TTC549 (cell line): ENCODE measurements at regions not wholly inside any gene's neighbourhood (a gene's known extent, or its start where the extent isn't known, plus 50 kb on each side); places are given as distances from the start of the nearest gene placed in this dataset.
"Not testable (repeated sequence)": the region's sequence is repeated elsewhere in the genome, so short reads cannot be mapped to it uniquely, and the experiment has no call there.

Experiments used
- FAIRE-seq: peaks from 2 replicates; lab custom pipeline; 2012; peaks lifted over from hg19 to GRCh38; lab: Jason Lieb, UNC

GRCh38 chr10:30731963-30732362 is 102.4 kb upstream of the LYZL2 start:
- FAIRE-seq: no peak

DNA sequence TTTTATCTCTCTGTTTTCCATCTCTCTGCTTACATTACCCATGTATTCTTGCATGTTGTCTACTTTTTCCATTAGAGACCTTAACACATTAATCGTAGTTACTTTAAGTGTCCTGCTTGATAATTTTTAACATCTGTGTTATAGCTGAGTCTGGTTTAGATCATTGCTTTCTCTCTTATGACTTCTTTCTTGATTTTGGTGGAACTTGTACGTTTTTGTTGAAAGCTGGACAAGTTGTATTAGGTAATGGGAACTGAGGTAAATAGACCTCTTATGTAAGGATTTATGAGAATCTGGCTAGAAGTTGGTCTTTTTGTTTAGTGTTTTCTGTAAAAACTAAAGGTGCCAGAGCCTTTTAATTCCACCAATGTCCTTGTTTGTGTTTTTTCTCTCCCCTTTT is 100.8 kb upstream of the LYZL2 start:
- FAIRE-seq: no peak

DNA sequence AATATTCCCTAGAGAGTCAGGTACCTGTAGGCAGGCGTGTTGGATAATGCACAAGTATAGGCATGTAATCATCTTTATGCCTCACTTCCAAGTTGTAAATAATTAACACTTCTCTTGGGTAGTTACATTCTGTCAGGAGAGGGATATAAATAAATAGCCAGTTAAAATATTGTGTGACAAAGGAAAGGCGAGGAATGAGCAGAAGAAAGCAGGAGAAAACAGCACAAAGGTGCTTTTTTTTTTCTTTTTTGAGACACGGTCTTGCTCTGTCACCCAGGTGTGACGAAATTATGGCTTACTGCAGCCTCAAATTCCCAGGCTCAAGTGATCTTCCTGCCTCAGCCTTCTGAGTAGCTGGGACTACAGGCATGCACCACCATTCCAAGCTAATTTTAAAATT is 99.2 kb upstream of the LYZL2 start:
- no peak for FAIRE-seq

- no peak for FAIRE-seq
Measured at GRCh38 chr10:30728127-30728526, 98.6 kb upstream of the LYZL2 start.

GRCh38 chr10:30727524-30727923 is 98.0 kb upstream of the LYZL2 start:
- no peak for FAIRE-seq

- FAIRE-seq: peak; percentile 88
Measured at GRCh38 chr10:30726783-30727414, 97.3 kb upstream of the LYZL2 start.

- no peak for FAIRE-seq
Measured at GRCh38 chr10:30725661-30726060, 96.1 kb upstream of the LYZL2 start.

DNA sequence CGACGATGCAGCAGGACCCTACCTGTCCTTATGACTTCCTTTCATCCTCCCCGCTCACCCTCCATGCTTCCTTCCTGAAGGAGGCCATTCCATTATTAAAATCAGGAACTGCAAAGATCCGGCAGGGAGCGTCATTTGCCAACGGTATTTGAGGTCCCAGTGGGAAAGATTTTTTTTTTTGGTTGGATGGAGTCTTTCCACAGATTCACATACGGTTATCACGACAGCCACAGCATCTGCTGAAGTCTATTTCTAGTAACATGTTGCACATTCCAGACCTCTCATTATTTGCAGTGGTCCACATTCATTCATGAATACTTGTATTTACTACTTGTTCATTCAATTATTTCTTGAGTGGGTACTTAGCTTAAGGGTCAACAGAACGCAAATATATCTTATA is 94.7 kb upstream of the LYZL2 start:
- FAIRE-seq: no peak

- FAIRE-seq: no peak
Measured at GRCh38 chr10:30722956-30723620, 93.5 kb upstream of the LYZL2 start.

- FAIRE-seq: no peak
Measured at GRCh38 chr10:30719832-30720231, 90.3 kb upstream of the LYZL2 start.

DNA sequence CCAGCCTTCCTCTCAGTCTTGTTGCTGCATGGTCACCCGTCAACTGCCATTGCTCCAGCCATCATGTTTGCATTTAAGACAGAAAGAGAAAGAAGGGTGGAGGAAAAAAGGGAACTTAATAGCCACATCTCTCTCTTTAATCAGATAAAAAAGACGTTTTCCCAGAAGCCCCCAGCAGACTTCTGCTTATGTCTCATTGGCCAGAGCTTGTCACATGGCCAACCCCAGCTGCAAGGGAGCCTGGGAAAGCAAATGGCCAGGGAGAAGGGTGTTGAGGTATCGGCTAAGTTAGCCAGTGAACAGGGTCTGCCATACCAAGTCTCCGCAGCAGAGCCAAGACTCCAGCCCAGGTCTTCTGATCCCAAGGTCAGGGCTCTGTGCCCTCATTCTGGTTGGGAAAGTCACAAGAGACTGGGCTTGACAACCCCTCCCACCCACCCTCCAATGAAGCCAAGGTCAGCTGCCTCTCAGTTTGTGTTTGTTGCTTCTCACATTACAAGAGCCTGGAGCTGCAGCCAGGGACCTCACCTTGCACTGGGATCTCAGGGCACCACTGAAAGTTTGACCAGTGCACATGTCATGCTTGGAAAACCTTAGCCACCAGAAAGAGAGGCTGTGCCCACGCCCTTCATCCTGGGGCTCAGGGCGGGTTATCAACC is 80.3 kb upstream of the LYZL2 start:
- FAIRE-seq: no peak

- no peak for FAIRE-seq
Measured at GRCh38 chr10:30709229-30709628, 79.7 kb upstream of the LYZL2 start.

- FAIRE-seq: no peak
Measured at GRCh38 chr10:30708234-30708633, 78.7 kb upstream of the LYZL2 start.

DNA sequence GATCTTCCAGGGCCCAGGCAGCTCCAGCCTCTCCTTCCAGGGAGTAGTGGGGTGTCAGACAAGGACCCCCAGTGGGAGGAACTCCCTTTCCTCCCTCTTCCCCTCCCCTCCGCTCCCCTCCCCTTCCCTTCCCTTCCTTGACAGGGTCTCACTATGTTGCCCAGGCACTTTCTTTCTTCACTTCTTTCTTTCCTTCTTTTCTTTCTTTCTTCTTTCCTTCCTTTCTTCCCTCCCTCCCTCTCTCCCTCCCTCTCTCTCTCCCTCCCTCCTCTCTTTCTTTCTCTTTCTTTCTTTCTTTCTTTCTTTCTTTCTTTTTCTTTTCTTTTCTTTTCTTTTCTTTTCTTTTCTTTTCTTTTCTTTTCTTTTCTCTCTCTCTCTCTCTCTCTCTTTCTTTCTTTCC is 76.6 kb upstream of the LYZL2 start:
- FAIRE-seq: not testable (repeated sequence)

GRCh38 chr10:30705625-30706149 is 76.1 kb upstream of the LYZL2 start:
- FAIRE-seq: no peak

DNA sequence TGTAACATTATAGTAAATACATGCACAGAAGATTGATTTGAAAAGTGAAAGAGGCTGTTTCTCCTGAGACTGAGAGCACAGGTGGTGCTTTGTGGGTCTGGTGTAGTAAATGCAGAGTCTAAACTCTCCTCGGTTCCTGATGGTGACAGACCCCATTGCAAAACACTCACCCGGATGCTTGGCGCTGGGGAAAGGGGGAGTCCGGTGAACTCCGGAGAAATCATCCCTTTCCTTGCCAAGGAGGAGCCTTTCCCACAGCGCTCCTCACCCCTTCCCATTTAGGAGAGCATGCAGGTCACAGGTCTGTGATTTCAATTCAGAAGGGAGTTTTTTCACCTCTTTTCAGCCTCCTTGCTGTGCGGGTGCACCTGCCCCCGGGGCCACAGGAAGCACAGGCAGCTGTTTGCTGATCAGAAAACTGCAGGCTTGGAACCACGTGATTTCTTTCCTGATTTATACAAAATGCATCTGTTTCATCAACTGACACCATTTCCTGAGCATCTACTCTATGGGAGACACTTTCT is 75.6 kb upstream of the LYZL2 start:
- no peak for FAIRE-seq

DNA sequence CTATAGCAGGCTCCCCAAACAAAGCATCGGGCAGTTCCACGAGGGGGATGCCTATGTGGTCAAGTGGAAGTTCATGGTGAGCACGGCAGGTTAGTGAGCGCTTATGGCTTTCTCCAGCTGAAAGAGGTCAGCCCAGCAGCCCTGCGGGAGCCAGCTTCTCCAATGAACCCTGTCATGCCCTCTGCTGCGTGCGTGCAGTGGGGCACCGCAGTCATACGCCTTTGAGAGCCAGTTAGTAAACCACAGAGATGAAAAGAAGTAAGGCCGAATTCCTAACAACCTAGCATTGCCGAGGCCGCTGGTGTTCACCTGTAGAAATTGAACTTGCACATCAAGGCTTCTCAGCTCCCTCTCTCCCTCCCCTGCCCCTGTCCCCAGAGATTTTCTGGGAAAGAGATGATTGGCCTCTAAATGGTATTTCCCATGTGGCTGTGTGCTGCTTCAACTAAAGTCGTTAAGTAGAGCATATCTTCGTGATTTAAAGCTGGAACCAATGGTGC is 75.1 kb upstream of the LYZL2 start:
- FAIRE-seq: not testable (repeated sequence)

DNA sequence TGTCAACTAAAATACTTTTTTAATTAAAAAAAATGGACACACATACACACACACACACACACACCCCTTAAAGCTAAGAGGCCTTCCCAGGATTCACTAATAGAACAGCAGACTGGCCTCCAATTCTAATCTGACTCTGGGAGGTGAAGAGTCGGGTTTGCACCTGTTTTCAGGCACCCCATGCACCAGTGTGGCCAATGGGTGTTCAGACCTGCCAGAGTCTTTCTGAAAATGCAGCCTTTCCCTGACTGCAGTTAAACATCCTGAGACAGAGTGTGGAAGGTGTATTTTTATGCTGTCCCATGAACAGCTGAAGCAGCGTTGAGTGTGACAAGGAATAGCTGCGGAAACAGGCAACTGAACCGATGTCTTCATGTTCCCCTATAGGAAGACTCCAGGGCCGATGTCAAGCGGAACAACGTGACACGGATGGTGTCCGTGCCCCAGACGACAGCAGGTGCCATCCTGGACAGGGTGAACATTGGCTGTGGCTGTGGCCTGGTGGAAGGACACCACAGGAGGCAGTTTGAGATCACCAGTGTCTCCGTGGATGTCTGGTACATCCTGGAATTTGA is 74.6 kb upstream of the LYZL2 start:
- no peak for FAIRE-seq

- not testable (repeated sequence) for FAIRE-seq
Measured at GRCh38 chr10:30703446-30703845, 73.9 kb upstream of the LYZL2 start.

DNA sequence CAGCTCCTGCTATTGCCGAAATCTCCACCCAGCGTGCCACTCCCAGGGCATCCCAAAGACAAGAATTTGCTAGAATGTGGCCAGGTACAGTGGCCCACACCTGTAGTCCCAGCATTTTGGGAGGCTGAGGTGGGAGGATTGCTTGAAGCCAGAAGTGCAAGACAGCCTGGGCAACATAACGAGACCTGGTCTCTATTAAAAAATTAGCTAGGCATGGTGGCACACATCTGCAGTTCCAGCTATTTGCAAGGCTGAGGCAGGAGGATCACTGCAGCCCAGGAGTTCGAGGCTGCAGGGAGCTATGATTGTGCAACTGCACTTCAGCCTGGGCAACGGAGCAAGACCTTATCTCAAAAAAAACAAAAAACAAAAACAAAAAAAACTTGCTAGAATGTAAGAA is 73.3 kb upstream of the LYZL2 start:
- FAIRE-seq: no peak

- FAIRE-seq: no peak
Measured at GRCh38 chr10:30701451-30702173, 72.1 kb upstream of the LYZL2 start.

GRCh38 chr10:30697806-30698205 is 68.3 kb upstream of the LYZL2 start:
- no peak for FAIRE-seq
